OCI-M2 (cell line): ENCODE measurements at regions not wholly inside any gene's neighbourhood (a gene's known extent, or its start where the extent isn't known, plus 50 kb on each side); places are given as distances from the start of the nearest gene placed in this dataset.
"Not testable (repeated sequence)": the region's sequence is repeated elsewhere in the genome, so short reads cannot be mapped to it uniquely, and the experiment has no call there.

Source experiments
- DNase-seq: peaks from one replicate; lab custom pipeline; 2025; ENCODE audit not compliant: unreplicated experiment; lab: John Stamatoyannopoulos, UW

GRCh38 chr17:77085926-77086432, 54.8 kb upstream of the SEC14L1 start:
- no peak for DNase-seq

DNA sequence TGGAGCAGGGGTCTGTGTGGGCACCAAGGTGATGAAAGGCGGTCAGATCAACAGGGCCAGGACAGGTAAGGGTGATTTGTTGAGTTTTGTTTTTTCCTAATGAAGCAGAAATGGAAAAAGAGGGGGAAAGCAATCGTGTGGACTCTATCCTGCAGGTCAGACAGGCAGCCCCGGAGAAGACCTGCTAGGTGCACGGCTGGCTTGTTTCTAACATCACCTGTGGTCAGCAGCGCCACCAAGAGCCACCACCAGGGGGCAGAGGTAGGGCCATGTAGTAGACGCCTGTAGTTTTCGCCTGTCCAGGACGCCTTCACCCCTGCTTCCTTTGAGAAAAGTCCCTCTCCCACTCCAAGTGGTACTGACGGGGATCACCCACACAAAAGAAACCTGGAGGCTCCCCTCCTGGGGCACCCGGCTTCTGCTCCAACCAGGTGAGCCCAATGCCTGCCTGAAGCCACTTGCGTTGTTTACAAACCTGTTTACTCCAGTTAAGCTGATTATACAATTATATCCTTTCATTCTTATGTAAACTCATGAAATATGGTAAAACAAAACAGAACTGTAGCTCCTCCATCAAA, 54.2 kb upstream of the SEC14L1 start:
- peak; percentile 19 for DNase-seq

DNA sequence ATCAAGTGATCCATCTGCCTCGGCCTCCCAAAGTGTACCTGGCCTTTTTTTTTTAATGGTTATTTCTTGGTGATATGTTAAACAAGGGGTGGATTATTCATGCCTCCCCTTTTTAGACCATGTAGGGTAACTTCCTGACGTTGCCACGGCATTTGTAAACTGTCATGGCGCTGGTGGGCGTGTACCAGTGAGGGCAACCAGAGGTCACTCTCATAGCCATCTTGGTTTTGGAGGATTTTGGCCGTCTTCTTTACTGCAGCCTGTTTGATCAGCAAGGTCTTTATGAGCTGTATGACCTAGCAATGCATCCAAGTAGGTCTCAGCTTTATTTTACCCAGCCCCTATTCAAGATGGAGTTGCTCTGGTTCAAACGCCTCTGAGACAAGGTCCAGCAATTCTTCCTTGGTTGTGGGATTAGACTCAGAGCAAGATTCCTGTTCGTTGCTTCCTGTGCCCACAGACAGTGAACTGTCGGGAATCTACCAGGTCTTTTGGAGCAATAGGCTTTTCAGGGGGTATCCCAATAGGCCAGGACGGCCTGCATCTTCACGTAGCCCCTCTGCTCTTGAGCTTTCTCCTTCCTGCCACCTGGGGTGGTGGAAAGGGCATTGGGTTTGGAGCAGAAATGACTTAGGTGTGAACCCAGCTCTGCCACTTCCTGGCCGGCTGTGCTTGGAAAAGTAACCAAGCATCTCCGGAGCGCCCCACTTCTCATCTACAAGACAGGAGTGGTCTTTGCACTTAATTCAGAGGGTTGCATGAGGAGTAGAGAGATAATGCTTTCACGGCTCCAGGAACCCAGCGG, 52.9 kb upstream of the SEC14L1 start:
- no peak for DNase-seq

DNA sequence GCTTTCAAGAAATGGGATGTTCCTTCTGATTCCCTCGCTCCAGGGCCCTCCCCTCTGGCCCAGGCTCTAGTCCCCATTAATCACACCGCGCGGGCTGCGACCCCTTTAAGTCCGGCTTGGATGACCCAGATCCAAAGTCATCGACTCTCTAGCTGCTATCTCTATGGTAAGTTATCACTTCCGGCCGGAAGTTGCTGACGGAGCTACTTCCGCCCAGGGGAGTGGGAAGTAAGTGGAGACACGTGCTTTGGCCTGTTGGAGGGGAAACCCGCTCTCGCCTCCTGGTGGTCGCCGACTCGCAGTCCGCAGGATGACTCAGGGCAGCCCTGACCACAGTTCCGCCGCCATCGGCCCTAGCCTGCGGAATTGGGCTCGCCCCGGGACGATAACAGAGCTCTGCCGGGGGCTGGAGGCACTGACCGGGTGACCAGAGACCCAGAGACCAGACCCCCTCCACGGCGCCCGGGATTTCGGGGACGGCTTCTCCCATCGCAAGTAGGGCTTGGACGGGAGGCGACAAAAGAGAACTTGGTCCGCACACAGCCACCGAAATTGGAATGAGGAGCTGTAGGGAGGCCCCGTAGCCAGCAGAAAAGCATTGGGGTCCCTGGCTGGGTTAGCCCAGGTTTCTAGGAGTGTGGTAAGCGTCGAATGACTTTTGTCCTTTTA, 52.2 kb upstream of the SEC14L1 start:
- DNase-seq, result peak; percentile 46

- DNase-seq, result no peak
Measured at GRCh38 chr17:77089124-77089490, 51.7 kb upstream of the SEC14L1 start.

DNA sequence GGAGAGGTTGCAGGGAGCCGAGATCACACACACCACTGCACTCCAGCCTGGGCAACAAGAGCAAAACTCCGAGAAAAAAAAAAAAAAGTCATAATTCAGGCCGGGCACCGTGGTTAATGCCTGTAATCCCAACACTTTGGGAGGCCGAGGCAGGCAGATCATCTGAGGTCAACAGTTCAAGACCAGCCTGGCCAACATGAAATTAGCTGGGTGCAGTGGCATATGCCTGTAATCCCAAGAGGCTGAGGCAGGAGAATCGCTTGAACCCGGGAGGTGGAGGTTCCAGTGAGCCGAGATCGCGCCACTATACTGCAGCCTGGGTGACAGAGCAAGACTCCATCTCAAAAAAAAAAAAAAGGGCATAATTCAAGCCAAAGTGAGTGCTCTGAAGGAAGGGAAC, 50.8 kb upstream of the SEC14L1 start:
- DNase-seq, result not testable (repeated sequence)

DNA sequence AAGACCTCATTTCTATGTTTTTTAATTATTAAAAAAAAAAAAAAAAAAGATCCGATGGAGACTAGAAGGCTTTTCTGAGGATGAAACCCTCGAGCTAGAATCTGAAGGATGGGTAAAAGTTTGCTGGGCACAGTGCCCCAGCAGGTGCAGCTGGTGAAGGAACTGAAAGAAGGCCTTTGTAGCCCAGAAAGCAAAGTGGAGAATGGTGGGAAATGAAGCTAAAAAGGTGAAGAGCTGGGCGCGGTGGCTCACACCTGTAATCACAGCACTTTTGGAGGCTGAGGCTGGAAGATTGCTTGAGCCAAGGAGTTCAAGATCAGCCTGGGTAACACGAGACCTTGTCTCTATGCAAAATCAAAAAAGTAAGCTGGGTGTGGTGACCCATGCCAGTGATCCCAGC, 50.3 kb upstream of the SEC14L1 start:
- no peak for DNase-seq
